Prostate gland (tissue), 2 donors: ENCODE measurements at regions not wholly inside any gene's neighbourhood (a gene's known extent, or its start where the extent isn't known, plus 50 kb on each side); places are given as distances from the start of the nearest gene placed in this dataset.

ENCODE experiments used
- POLR2A ChIP-seq: fragments of 450-650 bp; IDR thresholded peaks from one replicate; pipeline ENCODE4 v1.6.1; 2016; ENCODE audit warnings: antibody characterized with exemption, mild to moderate bottlenecking
- POLR2AphosphoS5 ChIP-seq: sonication (generic); formaldehyde crosslinking; IDR thresholded peaks from one replicate; pipeline ENCODE4 v1.6.1; 2017; ENCODE audit warnings: antibody characterized with exemption
- TF ChIP-seq, protein P1 (sequence below), 4 experiments: fragments of 200-600 bp in 2 of 4; fragments of 450-650 bp in 2 of 4; sonication (generic) in 2 of 4; IDR thresholded peaks; 1 replicate in 3 of 4; 2 replicates in 1 of 4; pipeline ENCODE4 v1.5.1; 2016 to 2019; ENCODE audit warnings: antibody characterized with exemption in 4 of 4, mild to moderate bottlenecking in 2 of 4, moderate library complexity in 2 of 4

DNA sequence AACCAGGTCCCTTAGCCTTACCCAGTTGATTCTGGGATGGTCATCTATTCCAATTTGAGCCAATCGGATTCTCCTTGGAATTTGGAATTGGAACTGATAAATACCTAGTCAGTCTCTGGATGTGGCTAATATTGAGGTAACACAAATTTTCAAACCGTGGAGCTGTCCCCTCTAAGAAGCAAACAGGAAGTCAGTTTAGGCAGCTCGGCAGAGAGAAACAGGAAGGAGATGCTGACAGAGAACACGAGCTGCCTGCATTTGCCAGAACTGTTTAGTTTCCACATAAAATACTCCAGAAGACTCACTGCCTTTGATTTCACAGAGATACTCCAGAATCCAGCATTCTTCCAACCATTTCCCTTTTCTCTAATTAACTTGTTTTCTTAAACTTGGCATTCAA lies 1024.9 kb downstream of the BCL11A start:
- TF ChIP-seq, protein P1, sequence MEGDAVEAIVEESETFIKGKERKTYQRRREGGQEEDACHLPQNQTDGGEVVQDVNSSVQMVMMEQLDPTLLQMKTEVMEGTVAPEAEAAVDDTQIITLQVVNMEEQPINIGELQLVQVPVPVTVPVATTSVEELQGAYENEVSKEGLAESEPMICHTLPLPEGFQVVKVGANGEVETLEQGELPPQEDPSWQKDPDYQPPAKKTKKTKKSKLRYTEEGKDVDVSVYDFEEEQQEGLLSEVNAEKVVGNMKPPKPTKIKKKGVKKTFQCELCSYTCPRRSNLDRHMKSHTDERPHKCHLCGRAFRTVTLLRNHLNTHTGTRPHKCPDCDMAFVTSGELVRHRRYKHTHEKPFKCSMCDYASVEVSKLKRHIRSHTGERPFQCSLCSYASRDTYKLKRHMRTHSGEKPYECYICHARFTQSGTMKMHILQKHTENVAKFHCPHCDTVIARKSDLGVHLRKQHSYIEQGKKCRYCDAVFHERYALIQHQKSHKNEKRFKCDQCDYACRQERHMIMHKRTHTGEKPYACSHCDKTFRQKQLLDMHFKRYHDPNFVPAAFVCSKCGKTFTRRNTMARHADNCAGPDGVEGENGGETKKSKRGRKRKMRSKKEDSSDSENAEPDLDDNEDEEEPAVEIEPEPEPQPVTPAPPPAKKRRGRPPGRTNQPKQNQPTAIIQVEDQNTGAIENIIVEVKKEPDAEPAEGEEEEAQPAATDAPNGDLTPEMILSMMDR (IDR thresholded peaks at IDR 0.05): no peak
- no peak for TF ChIP-seq POLR2AphosphoS5
- no peak for TF ChIP-seq POLR2A
